ENCODE measurements at regions not wholly inside any gene's neighbourhood (a gene's known extent, or its start where the extent isn't known, plus 50 kb on each side); places are given as distances from the start of the nearest gene placed in this dataset.

DNA sequence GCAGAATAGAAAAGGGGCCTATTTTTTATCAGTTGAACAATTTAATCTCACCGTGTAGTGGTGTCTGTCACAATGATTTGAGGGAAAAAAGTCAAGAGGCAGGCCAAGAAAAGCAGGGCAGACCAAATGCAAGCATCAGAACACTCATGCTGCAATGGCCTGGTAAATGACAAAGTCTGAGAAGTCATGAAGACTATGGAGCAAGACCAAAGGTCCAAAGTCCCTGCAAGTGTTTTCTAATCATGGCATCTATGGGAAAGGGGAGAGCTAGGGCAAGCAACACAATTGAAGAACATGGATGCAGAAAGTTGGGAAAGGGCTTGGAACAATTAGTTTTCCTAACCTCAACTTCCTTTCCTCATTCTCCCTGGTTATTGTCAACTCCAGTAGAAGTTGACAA is 147.7 kb upstream of the TLL1 start:
- TF ChIP-seq POLR2AphosphoS5 (IDR thresholded peaks at IDR 0.05; ENCODE audit: low read depth, low read length) (no peak), TCF7L2 (IDR thresholded peaks at IDR 0.05; ENCODE audit: low read depth, low read length) (no peak), SIN3A (IDR thresholded peaks at IDR 0.05; ENCODE audit: borderline replicate concordance, insufficient read depth, low read depth, low read length) (no peak)
- TF ChIP-seq, protein P1, sequence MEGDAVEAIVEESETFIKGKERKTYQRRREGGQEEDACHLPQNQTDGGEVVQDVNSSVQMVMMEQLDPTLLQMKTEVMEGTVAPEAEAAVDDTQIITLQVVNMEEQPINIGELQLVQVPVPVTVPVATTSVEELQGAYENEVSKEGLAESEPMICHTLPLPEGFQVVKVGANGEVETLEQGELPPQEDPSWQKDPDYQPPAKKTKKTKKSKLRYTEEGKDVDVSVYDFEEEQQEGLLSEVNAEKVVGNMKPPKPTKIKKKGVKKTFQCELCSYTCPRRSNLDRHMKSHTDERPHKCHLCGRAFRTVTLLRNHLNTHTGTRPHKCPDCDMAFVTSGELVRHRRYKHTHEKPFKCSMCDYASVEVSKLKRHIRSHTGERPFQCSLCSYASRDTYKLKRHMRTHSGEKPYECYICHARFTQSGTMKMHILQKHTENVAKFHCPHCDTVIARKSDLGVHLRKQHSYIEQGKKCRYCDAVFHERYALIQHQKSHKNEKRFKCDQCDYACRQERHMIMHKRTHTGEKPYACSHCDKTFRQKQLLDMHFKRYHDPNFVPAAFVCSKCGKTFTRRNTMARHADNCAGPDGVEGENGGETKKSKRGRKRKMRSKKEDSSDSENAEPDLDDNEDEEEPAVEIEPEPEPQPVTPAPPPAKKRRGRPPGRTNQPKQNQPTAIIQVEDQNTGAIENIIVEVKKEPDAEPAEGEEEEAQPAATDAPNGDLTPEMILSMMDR (IDR thresholded peaks at IDR 0.05), result no peak
- TF ChIP-seq, protein P2, sequence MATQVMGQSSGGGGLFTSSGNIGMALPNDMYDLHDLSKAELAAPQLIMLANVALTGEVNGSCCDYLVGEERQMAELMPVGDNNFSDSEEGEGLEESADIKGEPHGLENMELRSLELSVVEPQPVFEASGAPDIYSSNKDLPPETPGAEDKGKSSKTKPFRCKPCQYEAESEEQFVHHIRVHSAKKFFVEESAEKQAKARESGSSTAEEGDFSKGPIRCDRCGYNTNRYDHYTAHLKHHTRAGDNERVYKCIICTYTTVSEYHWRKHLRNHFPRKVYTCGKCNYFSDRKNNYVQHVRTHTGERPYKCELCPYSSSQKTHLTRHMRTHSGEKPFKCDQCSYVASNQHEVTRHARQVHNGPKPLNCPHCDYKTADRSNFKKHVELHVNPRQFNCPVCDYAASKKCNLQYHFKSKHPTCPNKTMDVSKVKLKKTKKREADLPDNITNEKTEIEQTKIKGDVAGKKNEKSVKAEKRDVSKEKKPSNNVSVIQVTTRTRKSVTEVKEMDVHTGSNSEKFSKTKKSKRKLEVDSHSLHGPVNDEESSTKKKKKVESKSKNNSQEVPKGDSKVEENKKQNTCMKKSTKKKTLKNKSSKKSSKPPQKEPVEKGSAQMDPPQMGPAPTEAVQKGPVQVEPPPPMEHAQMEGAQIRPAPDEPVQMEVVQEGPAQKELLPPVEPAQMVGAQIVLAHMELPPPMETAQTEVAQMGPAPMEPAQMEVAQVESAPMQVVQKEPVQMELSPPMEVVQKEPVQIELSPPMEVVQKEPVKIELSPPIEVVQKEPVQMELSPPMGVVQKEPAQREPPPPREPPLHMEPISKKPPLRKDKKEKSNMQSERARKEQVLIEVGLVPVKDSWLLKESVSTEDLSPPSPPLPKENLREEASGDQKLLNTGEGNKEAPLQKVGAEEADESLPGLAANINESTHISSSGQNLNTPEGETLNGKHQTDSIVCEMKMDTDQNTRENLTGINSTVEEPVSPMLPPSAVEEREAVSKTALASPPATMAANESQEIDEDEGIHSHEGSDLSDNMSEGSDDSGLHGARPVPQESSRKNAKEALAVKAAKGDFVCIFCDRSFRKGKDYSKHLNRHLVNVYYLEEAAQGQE (IDR thresholded peaks at IDR 0.05; ENCODE audit: insufficient read depth in 1 of 2, low read depth in 2 of 2, low read length in 1 of 2), result no peak
